DMS79 (cell line): ENCODE measurements at regions not wholly inside any gene's neighbourhood (a gene's known extent, or its start where the extent isn't known, plus 50 kb on each side); places are given as distances from the start of the nearest gene placed in this dataset.

ENCODE experiments used
- DNase-seq: peaks from one replicate; lab custom pipeline; 2025; lab: John Stamatoyannopoulos, UW

- no peak for DNase-seq
These were observed 553.2 kb upstream of the AMELY start for GRCh38 chrY:7464742-7465141.

GRCh38 chrY:7463711-7464110 lies 552.2 kb upstream of the AMELY start:
- no peak for DNase-seq

DNA sequence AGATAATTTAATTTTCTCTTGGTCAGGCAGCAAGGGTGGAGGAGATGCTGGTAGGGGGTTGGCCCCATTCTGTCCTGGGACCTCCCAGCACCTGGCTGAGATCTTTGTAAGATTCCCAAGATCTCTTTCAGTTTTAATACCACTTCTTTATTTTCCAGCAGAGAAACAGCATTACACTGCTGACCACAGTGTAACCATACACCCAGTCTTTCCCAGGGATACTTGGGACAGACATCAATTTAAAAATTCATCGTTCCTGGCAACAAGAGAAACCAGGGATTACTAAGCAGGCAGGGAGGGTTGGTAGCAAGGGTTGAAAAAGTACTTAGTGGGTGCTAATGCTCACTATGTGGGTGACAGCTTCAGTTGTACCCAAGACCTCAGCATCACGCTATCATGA lies 551.6 kb upstream of the AMELY start:
- DNase-seq = no peak

DNA sequence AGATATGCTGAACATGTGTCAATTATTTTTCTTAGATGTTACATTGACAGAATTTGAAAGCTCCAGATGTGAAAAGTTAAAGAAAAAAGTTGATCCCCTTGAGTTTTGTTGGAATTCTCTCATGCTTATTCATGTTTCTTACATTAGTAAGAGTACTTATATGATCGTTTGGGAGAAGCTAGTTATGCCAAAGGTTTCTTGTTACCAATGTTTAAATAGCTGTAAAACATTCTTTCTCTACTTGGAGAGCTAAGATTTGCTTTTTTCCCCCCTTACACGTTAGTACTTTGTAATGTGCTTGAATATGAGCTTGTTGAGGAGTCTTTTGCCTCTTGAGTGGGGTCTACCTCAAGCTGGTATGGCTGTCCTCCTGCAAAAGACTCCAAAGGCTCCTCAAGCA lies 551.1 kb upstream of the AMELY start:
- DNase-seq = no peak

GRCh38 chrY:7461873-7462525 lies 550.4 kb upstream of the AMELY start:
- no peak for DNase-seq

- DNase-seq = no peak
These were observed 548.2 kb upstream of the AMELY start for GRCh38 chrY:7459802-7460201.

DNA sequence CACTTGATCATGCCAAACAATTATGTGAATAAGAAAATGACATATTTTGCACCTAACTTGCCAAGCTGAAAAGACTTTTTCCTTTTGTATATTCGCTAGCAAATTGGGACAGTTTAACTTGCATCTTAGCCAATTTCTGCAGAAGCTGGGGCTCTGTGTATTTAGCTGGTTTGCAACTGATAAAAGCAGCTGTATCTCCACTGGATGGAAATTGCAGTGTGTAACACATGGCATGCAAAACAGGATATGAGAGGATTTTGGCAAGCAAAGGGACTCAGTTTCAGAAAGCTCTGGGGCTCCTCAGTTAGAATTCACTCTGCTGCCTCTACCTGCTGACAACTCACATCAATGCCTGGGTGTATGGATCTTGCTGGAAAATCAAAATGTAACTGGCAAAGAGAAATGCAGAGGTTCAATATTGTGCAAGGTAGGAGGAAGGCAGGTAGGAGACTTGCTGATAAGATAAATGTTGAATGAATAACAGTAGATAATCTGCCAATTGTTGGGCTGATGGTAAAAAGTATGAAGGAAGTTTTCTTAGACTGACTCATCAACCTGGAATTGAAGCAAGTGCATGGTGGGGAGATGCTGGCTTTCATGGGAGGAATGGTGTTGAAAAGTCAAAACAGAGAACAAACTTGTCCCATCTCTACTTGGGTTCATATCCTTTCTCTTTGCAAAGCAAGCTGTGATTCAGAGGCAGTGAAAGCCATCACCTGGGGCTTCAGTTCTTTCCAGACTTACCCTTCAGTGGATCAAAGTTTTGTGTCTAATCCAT lies 546.9 kb upstream of the AMELY start:
- DNase-seq = no peak

- DNase-seq = no peak
These were observed 545.9 kb upstream of the AMELY start for GRCh38 chrY:7457286-7458015.

DNA sequence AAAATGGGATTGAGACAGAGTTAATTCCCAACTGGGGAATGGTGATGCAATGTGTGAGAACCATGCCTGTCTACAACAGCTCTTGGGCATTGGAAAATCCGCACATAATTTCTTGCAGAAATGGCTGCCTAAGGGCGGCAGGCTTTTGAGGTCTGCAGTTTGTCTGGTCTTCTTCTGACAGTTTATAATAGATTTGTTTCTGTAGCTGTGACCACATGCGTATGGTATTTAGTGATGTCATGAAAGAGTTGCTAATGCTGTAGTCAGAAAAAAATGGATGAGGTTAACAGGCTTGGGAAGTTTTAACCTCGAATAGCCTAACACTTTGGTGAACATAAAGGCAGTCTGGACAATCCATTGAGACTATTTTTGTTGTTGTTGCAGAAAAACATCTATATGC lies 544.1 kb upstream of the AMELY start:
- DNase-seq = no peak

GRCh38 chrY:7453336-7453735 lies 541.8 kb upstream of the AMELY start:
- DNase-seq = no peak

GRCh38 chrY:7452246-7452645 lies 540.7 kb upstream of the AMELY start:
- DNase-seq = no peak

DNA sequence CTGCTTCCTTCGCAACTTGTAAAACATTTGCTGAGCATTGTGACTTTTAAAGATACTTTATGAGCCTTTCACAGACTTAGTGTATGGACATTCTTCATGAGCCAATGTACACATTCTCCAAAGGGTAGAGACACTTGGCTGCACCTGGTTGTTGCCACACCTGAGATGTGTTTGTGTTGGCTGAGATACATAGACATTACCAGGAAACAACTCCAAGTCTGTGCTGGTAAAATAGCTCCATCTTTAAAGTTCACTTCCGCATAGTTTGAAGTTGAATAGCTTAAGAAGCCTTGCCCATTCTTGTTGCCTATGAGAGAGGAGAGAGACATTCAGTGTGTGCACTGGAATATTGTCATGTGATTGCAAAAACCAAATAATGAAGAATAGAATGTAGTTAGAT lies 538.3 kb upstream of the AMELY start:
- DNase-seq = no peak

GRCh38 chrY:7448687-7449086 lies 537.1 kb upstream of the AMELY start:
- DNase-seq = no peak

GRCh38 chrY:7447881-7448516 lies 536.4 kb upstream of the AMELY start:
- DNase-seq = no peak

DNA sequence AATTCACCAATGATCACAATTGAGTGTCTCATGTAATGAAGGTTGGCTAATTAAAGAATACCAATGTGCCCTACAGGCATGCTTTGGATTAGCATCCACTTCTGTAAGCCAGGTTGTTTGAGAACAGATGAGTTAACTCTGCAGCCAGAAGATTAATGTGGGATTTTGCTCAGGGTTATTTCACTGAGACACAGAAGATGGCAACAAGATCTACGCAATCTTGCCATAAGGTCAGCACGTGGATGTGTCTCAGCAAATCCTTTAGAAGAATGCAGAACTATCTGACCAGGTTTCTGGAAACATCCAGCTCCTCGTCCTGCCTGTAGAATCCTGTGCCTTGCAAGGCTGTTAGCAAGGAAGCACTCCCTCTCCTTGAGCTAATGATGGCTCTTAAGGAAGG lies 532.6 kb upstream of the AMELY start:
- DNase-seq = no peak

GRCh38 chrY:7440796-7441530 lies 529.4 kb upstream of the AMELY start:
- no peak for DNase-seq

DNA sequence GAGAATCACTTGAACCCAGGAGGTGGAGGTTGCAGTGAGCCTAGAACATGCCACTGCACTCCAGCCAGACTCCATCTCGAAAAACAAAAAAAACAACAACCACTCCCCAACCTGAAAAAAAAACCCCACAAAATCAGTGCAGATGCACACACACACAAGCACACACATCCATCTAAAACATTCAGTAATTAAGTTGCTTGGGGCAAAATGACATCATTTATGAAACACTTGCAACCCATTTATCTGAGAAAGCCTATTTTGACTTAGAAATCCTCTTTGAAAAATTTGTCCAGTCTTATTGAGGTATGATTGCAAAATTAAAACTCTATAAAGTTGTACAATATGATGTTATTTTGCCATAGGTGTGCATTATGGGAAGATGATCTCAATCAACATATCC lies 525.5 kb upstream of the AMELY start:
- no peak for DNase-seq

DNA sequence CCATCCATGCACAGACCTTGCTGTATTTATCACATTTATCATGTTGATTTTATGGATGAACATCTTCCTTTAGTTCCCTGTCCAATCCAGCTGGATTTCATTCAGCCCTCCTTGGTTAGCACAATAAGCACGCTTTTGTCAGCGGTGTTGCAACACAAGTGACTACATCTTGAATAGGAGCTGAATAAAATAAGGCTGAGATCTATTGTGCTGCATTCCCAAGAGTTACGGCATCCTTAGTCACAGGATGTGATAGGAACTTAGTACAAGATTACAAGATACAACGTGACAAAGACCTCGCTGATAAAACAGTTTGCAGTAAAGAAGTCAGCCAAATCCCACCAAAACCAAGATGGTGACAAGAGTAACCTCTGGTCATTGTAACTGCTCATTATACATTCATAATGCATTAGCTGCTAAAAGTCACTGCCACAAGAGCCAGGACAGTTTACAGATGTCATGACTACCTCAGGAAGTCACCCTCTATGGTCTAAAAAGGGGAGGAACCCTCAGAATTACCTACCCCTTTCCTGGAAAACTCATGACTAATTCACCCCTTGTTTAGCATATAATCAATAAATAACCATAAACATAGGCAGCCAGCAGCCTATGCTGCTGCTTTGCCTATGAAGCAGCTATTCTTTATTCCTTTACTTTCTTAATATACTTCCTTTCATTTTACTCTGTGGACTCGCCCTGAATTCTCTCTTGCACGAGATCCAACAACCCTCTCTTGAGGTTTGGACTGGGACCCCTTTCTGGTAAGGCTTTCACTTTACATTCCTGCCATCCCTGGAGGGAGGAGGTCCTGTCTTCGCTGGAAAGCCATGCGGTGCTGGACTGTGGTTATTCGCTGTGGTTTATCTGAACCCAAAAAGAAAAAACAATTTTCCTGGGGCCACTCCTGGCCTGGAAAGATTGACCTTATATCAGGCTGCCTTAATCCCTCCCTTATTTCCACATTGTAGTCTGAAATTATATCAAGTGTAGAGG lies 522.6 kb upstream of the AMELY start:
- DNase-seq = no peak

GRCh38 chrY:7419165-7419564 lies 507.6 kb upstream of the AMELY start:
- DNase-seq = no peak

GRCh38 chrY:7417946-7418345 lies 506.4 kb upstream of the AMELY start:
- DNase-seq = no peak

GRCh38 chrY:7416406-7416805 lies 504.9 kb upstream of the AMELY start:
- DNase-seq = no peak
